HG03095 (cell line): ENCODE measurements at regions not wholly inside any gene's neighbourhood (a gene's known extent, or its start where the extent isn't known, plus 50 kb on each side); places are given as distances from the start of the nearest gene placed in this dataset.

ENCODE experiments used
- ATAC-seq: cut with Tn5 transposase; IDR thresholded peaks from one replicate; pipeline ENCODE4 v1.9.1; 2021; ENCODE audit warnings: moderate library complexity; ENCODE audit not compliant: unreplicated experiment

- peak; percentile 95 for ATAC-seq
These were observed 61.2 kb upstream of the SGK1 start for GRCh38 chr6:134379076-134379475.

- no peak for ATAC-seq
These were observed 60.5 kb upstream of the SGK1 start for GRCh38 chr6:134378426-134378825.

GRCh38 chr6:134376785-134377184 is 58.9 kb upstream of the SGK1 start:
- ATAC-seq: no peak

- ATAC-seq: no peak
These were observed 57.3 kb upstream of the SGK1 start for GRCh38 chr6:134375220-134375580.

- ATAC-seq: no peak
These were observed 56.7 kb upstream of the SGK1 start for GRCh38 chr6:134374491-134375219.

GRCh38 chr6:134373993-134374392 is 56.1 kb upstream of the SGK1 start:
- ATAC-seq: no peak

GRCh38 chr6:134373282-134373922 is 55.5 kb upstream of the SGK1 start:
- ATAC-seq: peak; percentile 93

- ATAC-seq: peak; percentile 44
These were observed 54.8 kb upstream of the SGK1 start for GRCh38 chr6:134372603-134373281.

GRCh38 chr6:134368670-134369069 is 50.8 kb upstream of the SGK1 start:
- ATAC-seq: no peak
